ENCODE measurements at regions not wholly inside any gene's neighbourhood (a gene's known extent, or its start where the extent isn't known, plus 50 kb on each side); places are given as distances from the start of the nearest gene placed in this dataset.

GRCh38 chr14:45362505-45362904 lies 109.5 kb upstream of the MIS18BP1 start:
- DNase-seq (ENCODE audit: low read depth, low spot score) = no peak
- FAIRE-seq = no peak
- no peak overlapping the region for H3K27ac ChIP-seq (ENCODE audit: insufficient read depth, low read depth, low read length)
- intact Hi-C loops (cut with micrococcal nuclease) = no loop called here
- ChIA-PET CTCF (no interaction called here), POLR2A (no interaction called here)
- H3K9ac ChIP-seq (replicated peaks; ENCODE audit: extremely low read depth, insufficient read depth, low read length) = no peak overlapping the region
- BruUV-seq (replicated peaks) = no TSS peak
- H3K4me3 ChIP-seq (replicated peaks in 1 of 3; ENCODE audit: insufficient read depth in 1 of 3, low read depth in 1 of 3, low read length in 3 of 3) = no peak overlapping the region
- H4K20me1 ChIP-seq (replicated peaks; ENCODE audit: control insufficient read depth, extremely low read depth, insufficient read depth, low read length) = no peaks in the 10 kb centered on the region
- H3K4me1 ChIP-seq (ENCODE audit: control insufficient read depth, extremely low read depth, insufficient read depth, low read length) = no peaks in the 10 kb centered on the region
- H2AFZ ChIP-seq (ENCODE audit: low read depth, low read length) = no peak overlapping the region
- H3K36me3 ChIP-seq (ENCODE audit: control insufficient read depth in 2 of 2, extremely low read depth in 1 of 2, insufficient read depth in 2 of 2, low read length in 2 of 2) = no peaks in the 10 kb centered on the region
- no peak overlapping the region for H3K4me2 ChIP-seq (ENCODE audit: insufficient read depth, low read length)
- no peaks in the 10 kb centered on the region for H3K79me2 ChIP-seq (ENCODE audit: control insufficient read depth, insufficient read depth, low read length)
- TF ChIP-seq JUN (IDR thresholded peaks at IDR 0.05; ENCODE audit: borderline replicate concordance, insufficient read depth, insufficient read length, low read depth) (no peak), MYC (IDR thresholded peaks at IDR 0.05; ENCODE audit: low read depth, low read length) (no peak), MAX (IDR thresholded peaks at IDR 0.05; ENCODE audit: insufficient read depth, insufficient read length) (no peak), FOS (IDR thresholded peaks at IDR 0.05; ENCODE audit: borderline replicate concordance, insufficient read depth, low read length) (no peak), POLR2AphosphoS5 (IDR thresholded peaks at IDR 0.05; ENCODE audit: insufficient read depth, low read depth, low read length) (no peak), EZH2 (IDR thresholded peaks at IDR 0.05; ENCODE audit: borderline replicate concordance, low read depth, low read length, severe bottlenecking) (no peak), GATA2 (IDR thresholded peaks at IDR 0.05; ENCODE audit: insufficient read depth, insufficient read length, low read depth, low read length) (no peak), POLR2A (IDR thresholded peaks at IDR 0.05; ENCODE audit: low read depth, low read length) (no peak), CTCF (IDR thresholded peaks at IDR 0.05; ENCODE audit: extremely low read depth in 1 of 2, insufficient read depth in 1 of 2, low read depth in 1 of 2, low read length in 2 of 2) (no peak)
- H3K9me3 ChIP-seq (replicated peaks; ENCODE audit: control insufficient read depth, insufficient read depth, low read length) = no peaks in the 10 kb centered on the region
- H3K9me1 ChIP-seq (replicated peaks; ENCODE audit: control insufficient read depth, extremely low read depth, insufficient read depth, low read length) = no peaks in the 10 kb centered on the region
- no peaks in the 10 kb centered on the region for H3K27me3 ChIP-seq (ENCODE audit: control insufficient read depth in 2 of 2, insufficient read depth in 2 of 2, low read length in 2 of 2)
- dilution Hi-C loops (cut with MboI; ENCODE audit: extremely low pct_ligation_motif_present, low sequenced_read_pairs) = no loop called here

Measured in endothelial cell of umbilical vein (primary cell).